Heart left ventricle (tissue), 16 donors: ENCODE measurements at regions not wholly inside any gene's neighbourhood (a gene's known extent, or its start where the extent isn't known, plus 50 kb on each side); places are given as distances from the start of the nearest gene placed in this dataset.

Experiments
- ATAC-seq, 4 donors: fragments of 200-7000 bp; cut with Tn5 transposase; one replicate each; pipeline ENCODE4 v1.9.1; 2020 to 2022; ENCODE audit warnings: moderate library complexity in 4 of 4, mild to moderate bottlenecking in 3 of 4, moderate number of reproducible peaks in 1 of 4
- DNase-seq, 5 donors: peaks; one replicate each; pipeline ENCODE4 v3.0.0-alpha.2; 2020
- H3K27ac ChIP-seq, 12 donors: fragments of 200-600 bp; sonication (generic) in 4 of 12; one replicate each; pipeline versions ENCODE4 v1.5.0 to v1.8.0; 2016 to 2022; ENCODE audit warnings: mild to moderate bottlenecking in 2 of 12
- H3K27me3 ChIP-seq, 9 donors: fragments of 200-600 bp; sonication (generic) in 2 of 9; one replicate each; pipeline versions ENCODE4 v1.5.1 to v1.8.0; 2016 to 2022; ENCODE audit warnings: mild to moderate bottlenecking in 3 of 9
- H3K36me3 ChIP-seq, 9 donors: fragments of 200-600 bp; sonication (generic) in 2 of 9; one replicate each; pipeline versions ENCODE4 v1.5.0 to v1.8.0; 2018 to 2022; ENCODE audit warnings: mild to moderate bottlenecking in 2 of 9
- H3K4me1 ChIP-seq, 12 donors: fragments of 200-600 bp; sonication (generic) in 4 of 12; one replicate each; pipeline versions ENCODE4 v1.5.0 to v1.8.0; 2016 to 2022; ENCODE audit warnings: mild to moderate bottlenecking in 3 of 12
- H3K4me3 ChIP-seq, 12 donors: fragments of 200-600 bp; sonication (generic) in 4 of 12; one replicate each; pipeline versions ENCODE4 v1.5.0 to v1.8.0; 2017 to 2022; ENCODE audit warnings: mild to moderate bottlenecking in 9 of 12, moderate library complexity in 4 of 12
- H3K9me3 ChIP-seq, 12 donors: fragments of 200-600 bp; sonication (generic) in 4 of 12; one replicate each; pipeline versions ENCODE4 v1.5.0 to v1.8.0; 2016 to 2022; ENCODE audit warnings: mild to moderate bottlenecking in 1 of 12
- POLR2A ChIP-seq, 2 donors: fragments of 450-650 bp; IDR thresholded peaks; one replicate each; pipeline ENCODE4 v1.6.1; 2017; ENCODE audit warnings: antibody characterized with exemption in 2 of 2, mild to moderate bottlenecking in 2 of 2, moderate library complexity in 2 of 2
- WGBS, 4 donors: extraction: QIAGEN DNeasy Blood & Tissue Kit in 2 of 4; methylation state at CpG; one replicate each; pipeline versions ENCODE4 v1.1.5 to v1.1.7; 2013 to 2018; 5-methylcytosine and 5-hydroxymethylcytosine counted together
- intact Hi-C, 10 donors: fragments of 100-400 bp; cut with DNase I; formaldehyde crosslinking; loops; one replicate each; pipeline versions ENCODE4 v1.11.1 to v1.14.2; 2022
- TF ChIP-seq, protein P1 (sequence below), 12 donors: fragments of 200-600 bp; sonication (generic) in 4 of 12; IDR thresholded peaks; one replicate each; pipeline versions ENCODE4 v1.5.0 to v1.8.0; 2018 to 2022; ENCODE audit warnings: antibody characterized with exemption in 12 of 12, mild to moderate bottlenecking in 5 of 12
- donor health status: ischemic (EF 13 %, LVEDD 7.1; RV severe dilation, severe dysfunction).
- donor health status: healthy with polysubstance abuse.
- donor health status: DM: no; HTN: yes; CAD: no.
- donor health status: DM: no; HTN: no; CAD: no.
- donor health status: ischemic (EF 25% LVEDD 6.9; RV normal size, moderate dysfunction).
- donor health status: ischemic (EF 25% LVEDD 5.7; RV mildly dilated, moderate dysfunction).
- donor health status: healthy.
- donor health status: DM: yes; HTN: yes; CAD: no.
- donor health status: ischemic (EF 35%, LVEDD 5.7; RV mildly dilated, moderate dysfunction).
- donor health status: nonischemic (EF 11% LVEDD 7.7; RV severe dilation, severe dysfunction).
- donor health status: DM: yes; HTN: yes; CAD: no.
- donor health status: PGD.
- donor health status: ischemic (EF 29% LVEDD 5.4; RV normal size, mild dysfunction).
- donor health status: nonischemic (EF 23%, LVEDD 6.1; RV moderate dilation, normal function).

DNA sequence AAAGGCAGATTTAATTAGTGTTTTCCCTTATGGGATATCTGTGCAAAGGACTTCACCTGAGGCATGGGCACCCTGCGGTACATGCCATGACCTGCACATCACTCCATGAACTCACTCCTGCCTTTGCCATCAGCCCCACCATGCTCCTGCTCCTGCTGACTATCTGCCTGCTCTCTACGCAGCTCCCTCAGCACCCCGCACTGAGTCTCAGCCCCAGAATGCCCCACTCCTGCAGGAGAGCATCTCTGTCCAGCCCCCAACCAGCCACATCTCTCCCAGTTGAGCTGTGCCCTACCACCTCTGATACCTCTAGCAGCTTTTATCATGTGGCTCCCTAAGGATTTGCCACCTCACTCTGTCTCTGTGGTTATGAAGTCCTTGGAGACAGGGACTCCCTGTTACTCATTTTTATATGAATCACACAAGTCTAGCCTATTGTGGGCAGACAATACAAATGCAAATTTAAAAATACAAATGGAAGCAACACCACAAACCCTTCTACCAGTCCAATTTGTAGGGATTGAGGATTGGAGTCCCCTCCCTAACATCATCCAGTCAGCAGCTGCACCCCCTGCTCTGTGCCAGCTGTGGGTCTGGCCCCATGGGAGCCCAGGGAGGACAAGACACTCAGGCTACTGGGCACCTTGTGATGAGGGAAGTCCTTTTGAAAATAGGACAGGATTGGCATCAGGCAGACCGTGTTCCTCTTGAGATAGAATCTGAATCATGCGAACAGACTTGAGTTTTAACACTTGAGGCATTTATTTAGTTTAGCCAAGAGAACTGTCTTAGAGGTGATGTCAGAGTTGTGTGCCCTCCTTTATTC is 689.6 kb upstream of the HS6ST1 start:
- 88 to 93% (median 90%) methylated on average over 5 of the region's 5 CpGs for WGBS, 4 donors
- Histone ChIP-seq H3K27me3 (peaks cover 0 to 6% (median 0%) of the 10 kb centered on the region in 9 donors), H3K36me3 (no peaks in the 10 kb centered on the region), H3K27ac (no peak overlapping the region), H3K9me3 (no peaks in the 10 kb centered on the region), H3K4me3 (no peak overlapping the region), H3K4me1 (no peaks in the 10 kb centered on the region)
- ATAC-seq = no peak
- no peak for DNase-seq
- intact Hi-C loops = no loop called here
- TF ChIP-seq POLR2A (IDR thresholded peaks at IDR 0.05) = no peak
- TF ChIP-seq, protein P1, sequence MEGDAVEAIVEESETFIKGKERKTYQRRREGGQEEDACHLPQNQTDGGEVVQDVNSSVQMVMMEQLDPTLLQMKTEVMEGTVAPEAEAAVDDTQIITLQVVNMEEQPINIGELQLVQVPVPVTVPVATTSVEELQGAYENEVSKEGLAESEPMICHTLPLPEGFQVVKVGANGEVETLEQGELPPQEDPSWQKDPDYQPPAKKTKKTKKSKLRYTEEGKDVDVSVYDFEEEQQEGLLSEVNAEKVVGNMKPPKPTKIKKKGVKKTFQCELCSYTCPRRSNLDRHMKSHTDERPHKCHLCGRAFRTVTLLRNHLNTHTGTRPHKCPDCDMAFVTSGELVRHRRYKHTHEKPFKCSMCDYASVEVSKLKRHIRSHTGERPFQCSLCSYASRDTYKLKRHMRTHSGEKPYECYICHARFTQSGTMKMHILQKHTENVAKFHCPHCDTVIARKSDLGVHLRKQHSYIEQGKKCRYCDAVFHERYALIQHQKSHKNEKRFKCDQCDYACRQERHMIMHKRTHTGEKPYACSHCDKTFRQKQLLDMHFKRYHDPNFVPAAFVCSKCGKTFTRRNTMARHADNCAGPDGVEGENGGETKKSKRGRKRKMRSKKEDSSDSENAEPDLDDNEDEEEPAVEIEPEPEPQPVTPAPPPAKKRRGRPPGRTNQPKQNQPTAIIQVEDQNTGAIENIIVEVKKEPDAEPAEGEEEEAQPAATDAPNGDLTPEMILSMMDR (IDR thresholded peaks at IDR 0.05) = no peak

DNA sequence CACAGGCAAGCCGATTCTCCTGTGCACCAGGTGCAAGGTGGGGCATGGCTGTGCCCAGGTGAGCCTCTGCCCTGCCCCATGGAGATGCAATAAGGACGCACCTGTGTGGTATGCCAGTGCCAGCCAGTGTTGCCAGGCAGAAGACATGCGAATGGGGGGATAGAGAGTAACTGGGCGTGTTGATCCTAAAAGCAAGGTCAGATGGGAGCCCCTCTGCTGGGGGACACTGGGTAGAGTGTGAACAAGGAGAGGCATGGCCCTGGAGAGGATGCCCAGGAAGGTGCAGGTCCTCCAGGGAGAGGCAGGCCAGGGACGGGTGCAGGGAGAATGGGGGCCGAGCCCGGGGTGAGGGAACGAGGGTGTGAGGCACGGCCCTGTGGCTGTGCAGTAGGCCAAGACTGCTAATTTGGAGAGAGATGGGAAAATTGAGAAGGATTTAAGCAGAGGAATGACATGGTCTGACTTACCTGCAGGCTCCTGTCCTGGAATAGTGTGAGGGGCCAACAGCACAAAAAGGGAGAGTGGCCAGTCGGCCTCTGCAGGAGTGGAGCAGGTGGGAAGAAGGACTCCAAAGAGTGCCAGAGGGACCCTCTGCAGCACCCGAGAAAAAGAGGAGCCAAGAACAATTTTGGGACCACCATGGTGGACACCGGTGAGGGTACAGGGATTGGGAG is 690.4 kb upstream of the HS6ST1 start:
- H3K36me3 ChIP-seq = no peaks in the 10 kb centered on the region
- H3K4me3 ChIP-seq = no peak overlapping the region
- DNase-seq = no peak
- H3K27me3 ChIP-seq = peaks cover 0 to 6% (median 0%) of the 10 kb centered on the region in 9 donors
- TF ChIP-seq, protein P1 (IDR thresholded peaks at IDR 0.05) = no peak
- TF ChIP-seq POLR2A (IDR thresholded peaks at IDR 0.05) = no peak
- no peaks in the 10 kb centered on the region for H3K4me1 ChIP-seq
- intact Hi-C loops = no loop called here
- H3K27ac ChIP-seq = no peak overlapping the region
- 86 to 89% (median 88%) methylated on average over 12 of the region's 12 CpGs for WGBS, 4 donors
- ATAC-seq = no peak
- no peaks in the 10 kb centered on the region for H3K9me3 ChIP-seq

DNA sequence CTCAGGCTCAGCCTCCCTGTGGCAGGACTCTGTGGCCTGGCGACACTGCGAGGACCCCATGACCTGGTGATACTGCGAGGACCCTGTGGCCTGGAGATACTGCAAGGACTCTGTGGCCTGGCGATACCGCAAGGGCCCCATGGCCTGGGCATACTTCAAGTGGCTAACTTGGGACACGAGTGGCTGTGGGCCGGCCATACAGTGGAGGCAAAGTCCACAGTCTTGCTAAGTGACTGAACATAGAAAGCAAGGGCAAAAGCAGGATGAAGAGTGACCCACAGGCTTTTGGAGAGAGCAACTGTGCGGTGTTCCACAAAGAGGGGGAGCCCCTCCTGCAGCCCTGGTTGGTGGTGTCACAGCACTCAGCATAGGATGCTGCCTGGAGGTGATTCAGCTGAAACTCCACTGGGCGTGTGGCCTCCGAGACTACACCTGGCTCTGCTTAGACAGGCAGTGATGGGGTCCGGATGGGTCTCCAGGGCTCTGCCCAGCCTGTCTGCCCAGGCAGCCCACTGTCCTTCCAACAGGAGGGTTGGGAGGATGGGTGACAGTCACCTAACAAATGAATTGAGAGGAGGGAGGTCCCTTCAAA is 691.0 kb upstream of the HS6ST1 start:
- intact Hi-C loops = no loop called here
- 85 to 93% (median 92%) methylated on average over 8 to 11 of the region's 11 CpGs for WGBS, 4 donors
- no peak overlapping the region for H3K27ac ChIP-seq
- no peaks in the 10 kb centered on the region for H3K4me1 ChIP-seq
- no peaks in the 10 kb centered on the region for H3K36me3 ChIP-seq
- TF ChIP-seq POLR2A (IDR thresholded peaks at IDR 0.05) = no peak
- TF ChIP-seq, protein P1 (IDR thresholded peaks at IDR 0.05) = no peak
- peaks cover 0 to 6% (median 0%) of the 10 kb centered on the region in 9 donors for H3K27me3 ChIP-seq
- DNase-seq = no peak
- H3K9me3 ChIP-seq = no peaks in the 10 kb centered on the region
- no peak overlapping the region for H3K4me3 ChIP-seq
- no peak for ATAC-seq

DNA sequence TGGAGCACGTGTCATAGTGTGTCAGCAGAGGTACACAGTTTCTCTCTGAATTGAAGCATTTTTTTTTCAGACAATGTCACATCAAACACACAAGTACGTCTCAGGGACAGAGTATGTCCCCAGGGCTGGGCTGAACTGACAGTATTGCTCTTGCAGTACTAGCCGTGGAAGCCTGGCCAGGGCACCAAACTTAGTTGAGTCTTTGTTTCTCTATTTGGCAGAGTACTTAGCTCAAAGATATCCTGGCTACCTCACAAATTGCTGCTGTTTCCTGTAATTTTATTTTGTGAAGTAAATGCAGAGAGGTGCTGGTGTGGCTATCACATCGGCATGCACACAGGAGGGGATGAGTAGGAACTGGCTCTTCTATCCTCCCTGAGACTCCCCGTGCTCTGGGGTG is 691.6 kb upstream of the HS6ST1 start:
- no peaks in the 10 kb centered on the region for H3K4me1 ChIP-seq
- H3K4me3 ChIP-seq = no peak overlapping the region
- H3K9me3 ChIP-seq = no peaks in the 10 kb centered on the region
- no peak overlapping the region for H3K27ac ChIP-seq
- H3K27me3 ChIP-seq = peaks cover 0 to 6% (median 0%) of the 10 kb centered on the region in 9 donors
- H3K36me3 ChIP-seq = no peaks in the 10 kb centered on the region
- intact Hi-C loops = no loop called here
- DNase-seq (no peak), ATAC-seq (no peak)
- 56 to 74% (median 67%) methylated on average over 5 of the region's 5 CpGs for WGBS, 4 donors
- no peak for TF ChIP-seq POLR2A (IDR thresholded peaks at IDR 0.05)
- TF ChIP-seq, protein P1 (IDR thresholded peaks at IDR 0.05) = no peak
